H54 (cell line): ENCODE measurements at regions not wholly inside any gene's neighbourhood (a gene's known extent, or its start where the extent isn't known, plus 50 kb on each side); places are given as distances from the start of the nearest gene placed in this dataset.

Experiments
- DNase-seq: peaks from one replicate; pipeline ENCODE4 v3.0.0; 2011; ENCODE audit warnings: low spot score, mixed read lengths; ENCODE audit not compliant: insufficient read length
- FAIRE-seq: peaks from 3 replicates; lab custom pipeline; 2011; peaks lifted over from hg19 to GRCh38; lab: Jason Lieb, UNC
- POLR2A ChIP-seq: IDR thresholded peaks from 2 replicates; pipeline ENCODE4 v1.6.1; 2011; ENCODE audit warnings: low read depth, mild to moderate bottlenecking, low read length

GRCh38 chr4:160235285-160235684 lies 1132.4 kb downstream of the RAPGEF2 start:
- no peak for DNase-seq
- FAIRE-seq = no peak
- no peak for TF ChIP-seq POLR2A

- no peak for FAIRE-seq
- no peak for DNase-seq
- no peak for TF ChIP-seq POLR2A
These were observed 1132.9 kb downstream of the RAPGEF2 start for GRCh38 chr4:160235771-160236170.

- FAIRE-seq (no peak), DNase-seq (no peak)
- no peak for TF ChIP-seq POLR2A
These were observed 1135.9 kb downstream of the RAPGEF2 start for GRCh38 chr4:160238790-160239189.

- no peak for TF ChIP-seq POLR2A
- FAIRE-seq (no peak), DNase-seq (no peak)
These were observed 1144.3 kb downstream of the RAPGEF2 start for GRCh38 chr4:160247091-160247656.

- FAIRE-seq (no peak), DNase-seq (no peak)
- TF ChIP-seq POLR2A = no peak
These were observed 1148.8 kb downstream of the RAPGEF2 start for GRCh38 chr4:160251522-160252170.

- no peak for TF ChIP-seq POLR2A
- no peak for DNase-seq
- no peak for FAIRE-seq
These were observed 1154.4 kb downstream of the RAPGEF2 start for GRCh38 chr4:160257318-160257717.

GRCh38 chr4:160265014-160265413 lies 1162.1 kb downstream of the RAPGEF2 start:
- no peak for FAIRE-seq
- no peak for DNase-seq
- TF ChIP-seq POLR2A = no peak

- no peak for DNase-seq
- no peak for TF ChIP-seq POLR2A
- no peak for FAIRE-seq
These were observed 1163.0 kb downstream of the RAPGEF2 start for GRCh38 chr4:160265836-160266235.

- DNase-seq (no peak), FAIRE-seq (no peak)
- TF ChIP-seq POLR2A = no peak
These were observed 1174.0 kb downstream of the RAPGEF2 start for GRCh38 chr4:160276785-160277325.

GRCh38 chr4:160283081-160283480 lies 1180.2 kb downstream of the RAPGEF2 start:
- FAIRE-seq (no peak), DNase-seq (no peak)
- TF ChIP-seq POLR2A = no peak

GRCh38 chr4:160284516-160284915 lies 1181.6 kb downstream of the RAPGEF2 start:
- DNase-seq (no peak), FAIRE-seq (no peak)
- TF ChIP-seq POLR2A = no peak

- no peak for FAIRE-seq
- DNase-seq = no peak
- no peak for TF ChIP-seq POLR2A
These were observed 1183.2 kb downstream of the RAPGEF2 start for GRCh38 chr4:160286051-160286450.

GRCh38 chr4:160296476-160296875 lies 1193.6 kb downstream of the RAPGEF2 start:
- no peak for FAIRE-seq
- no peak for DNase-seq
- TF ChIP-seq POLR2A = no peak

- no peak for TF ChIP-seq POLR2A
- no peak for FAIRE-seq
- DNase-seq = no peak
These were observed 1196.3 kb downstream of the RAPGEF2 start for GRCh38 chr4:160299177-160299576.

- TF ChIP-seq POLR2A = no peak
These were observed 1196.7 kb downstream of the RAPGEF2 start for GRCh38 chr4:160299608-160300007.

More at GRCh38 chr4:160299608-160300007, 1196.7 kb downstream of the RAPGEF2 start:
- FAIRE-seq (no peak), DNase-seq (no peak)
